Ishikawa (cell line): ENCODE measurements at regions not wholly inside any gene's neighbourhood (a gene's known extent, or its start where the extent isn't known, plus 50 kb on each side); places are given as distances from the start of the nearest gene placed in this dataset.

Experiments
- CEBPB ChIP-seq: IDR thresholded peaks from 2 replicates; pipeline ENCODE4 v1.6.1; 2012
- CREB1 ChIP-seq: IDR thresholded peaks from 2 replicates; pipeline ENCODE4 v1.6.1; 2012; ENCODE audit warnings: low read depth
- EGR1 ChIP-seq: IDR thresholded peaks from 2 replicates; pipeline ENCODE4 v1.6.1; 2012
- EP300 ChIP-seq: IDR thresholded peaks from 2 replicates; pipeline ENCODE4 v1.6.1; 2012; ENCODE audit warnings: borderline replicate concordance
- FOXM1 ChIP-seq: IDR thresholded peaks from 2 replicates; pipeline ENCODE4 v1.6.1; 2012; ENCODE audit warnings: low read depth, borderline replicate concordance
- NFIC ChIP-seq: IDR thresholded peaks from 2 replicates; pipeline ENCODE4 v1.6.1; 2012
- RAD21 ChIP-seq: IDR thresholded peaks from 2 replicates; pipeline ENCODE4 v1.6.1; 2012; ENCODE audit warnings: low read depth
- TAF1 ChIP-seq: IDR thresholded peaks from 2 replicates; pipeline ENCODE4 v1.6.1; 2012; ENCODE audit warnings: low read depth, mild to moderate bottlenecking
- TCF12 ChIP-seq: IDR thresholded peaks from 2 replicates; pipeline ENCODE4 v1.6.1; 2012; ENCODE audit warnings: low read depth
- TEAD4 ChIP-seq: IDR thresholded peaks from 2 replicates; pipeline ENCODE4 v1.6.1; 2012
- YY1 ChIP-seq: IDR thresholded peaks from 2 replicates; pipeline ENCODE4 v1.6.1; 2012; ENCODE audit warnings: low read depth
- ZBTB7A ChIP-seq: IDR thresholded peaks from 2 replicates; pipeline ENCODE4 v1.6.1; 2012; ENCODE audit warnings: low read depth
- TF ChIP-seq, protein P1 (sequence below): IDR thresholded peaks from 2 replicates; pipeline ENCODE4 v1.6.1; 2012; ENCODE audit warnings: low read depth, mild to moderate bottlenecking
- TF ChIP-seq, protein P2 (sequence below): IDR thresholded peaks from 2 replicates; pipeline ENCODE4 v1.6.1; 2012
- TF ChIP-seq, protein P3 (sequence below): IDR thresholded peaks from 2 replicates; pipeline ENCODE4 v1.6.1; 2012

DNA sequence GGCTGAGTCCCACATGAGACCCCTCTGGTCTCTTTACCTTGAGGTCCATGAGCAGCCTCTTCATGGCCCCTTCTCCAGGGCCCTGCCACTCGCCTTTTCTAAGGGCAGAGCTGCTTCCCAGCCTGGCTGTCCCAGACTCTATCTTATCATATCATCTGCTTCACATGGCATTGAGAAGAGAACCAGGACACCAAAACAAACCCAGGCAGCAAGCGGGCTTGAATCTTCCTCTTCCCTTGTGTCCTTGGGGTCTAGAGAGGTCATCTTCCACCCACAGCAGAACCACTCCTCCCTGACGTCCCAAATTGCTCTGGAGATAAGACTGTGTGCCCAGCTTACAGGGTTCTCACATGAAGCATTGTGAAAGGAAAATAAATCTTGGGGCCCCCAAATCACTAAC, 261.3 kb upstream of the AUTS2 start:
- TF ChIP-seq EP300 = no peak
- no peak for TF ChIP-seq EGR1
- TF ChIP-seq CREB1 = no peak
- no peak for TF ChIP-seq NFIC
- TF ChIP-seq ZBTB7A = no peak
- no peak for TF ChIP-seq FOXM1
- TF ChIP-seq YY1 = no peak

DNA sequence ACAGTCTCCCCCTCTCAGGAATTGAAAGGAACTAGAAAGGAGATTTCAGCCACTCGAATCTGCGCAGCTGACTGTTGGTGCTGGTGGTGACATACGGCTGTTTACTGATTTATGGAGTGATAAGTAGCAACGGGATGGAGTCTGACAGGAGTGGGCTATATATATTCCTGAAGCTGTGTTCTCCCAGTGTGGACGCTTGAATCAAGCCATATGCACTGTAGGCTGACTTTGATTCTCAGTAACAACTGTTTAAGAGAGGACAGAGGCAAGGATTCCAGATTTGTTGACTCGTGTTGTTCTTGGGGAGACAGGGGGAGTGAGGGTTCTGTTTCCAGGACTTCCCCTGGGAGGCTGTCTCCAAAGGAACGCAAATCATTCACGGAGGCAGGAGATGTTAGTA, 260.1 kb upstream of the AUTS2 start:
- TF ChIP-seq RAD21 (no peak), FOXM1 (no peak), CREB1 (no peak), ZBTB7A (no peak), NFIC (no peak), EP300 (no peak), EGR1 (no peak), TCF12 (no peak), TEAD4 (no peak)
- TF ChIP-seq, protein P1, sequence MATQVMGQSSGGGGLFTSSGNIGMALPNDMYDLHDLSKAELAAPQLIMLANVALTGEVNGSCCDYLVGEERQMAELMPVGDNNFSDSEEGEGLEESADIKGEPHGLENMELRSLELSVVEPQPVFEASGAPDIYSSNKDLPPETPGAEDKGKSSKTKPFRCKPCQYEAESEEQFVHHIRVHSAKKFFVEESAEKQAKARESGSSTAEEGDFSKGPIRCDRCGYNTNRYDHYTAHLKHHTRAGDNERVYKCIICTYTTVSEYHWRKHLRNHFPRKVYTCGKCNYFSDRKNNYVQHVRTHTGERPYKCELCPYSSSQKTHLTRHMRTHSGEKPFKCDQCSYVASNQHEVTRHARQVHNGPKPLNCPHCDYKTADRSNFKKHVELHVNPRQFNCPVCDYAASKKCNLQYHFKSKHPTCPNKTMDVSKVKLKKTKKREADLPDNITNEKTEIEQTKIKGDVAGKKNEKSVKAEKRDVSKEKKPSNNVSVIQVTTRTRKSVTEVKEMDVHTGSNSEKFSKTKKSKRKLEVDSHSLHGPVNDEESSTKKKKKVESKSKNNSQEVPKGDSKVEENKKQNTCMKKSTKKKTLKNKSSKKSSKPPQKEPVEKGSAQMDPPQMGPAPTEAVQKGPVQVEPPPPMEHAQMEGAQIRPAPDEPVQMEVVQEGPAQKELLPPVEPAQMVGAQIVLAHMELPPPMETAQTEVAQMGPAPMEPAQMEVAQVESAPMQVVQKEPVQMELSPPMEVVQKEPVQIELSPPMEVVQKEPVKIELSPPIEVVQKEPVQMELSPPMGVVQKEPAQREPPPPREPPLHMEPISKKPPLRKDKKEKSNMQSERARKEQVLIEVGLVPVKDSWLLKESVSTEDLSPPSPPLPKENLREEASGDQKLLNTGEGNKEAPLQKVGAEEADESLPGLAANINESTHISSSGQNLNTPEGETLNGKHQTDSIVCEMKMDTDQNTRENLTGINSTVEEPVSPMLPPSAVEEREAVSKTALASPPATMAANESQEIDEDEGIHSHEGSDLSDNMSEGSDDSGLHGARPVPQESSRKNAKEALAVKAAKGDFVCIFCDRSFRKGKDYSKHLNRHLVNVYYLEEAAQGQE = no peak
- TF ChIP-seq, protein P2, sequence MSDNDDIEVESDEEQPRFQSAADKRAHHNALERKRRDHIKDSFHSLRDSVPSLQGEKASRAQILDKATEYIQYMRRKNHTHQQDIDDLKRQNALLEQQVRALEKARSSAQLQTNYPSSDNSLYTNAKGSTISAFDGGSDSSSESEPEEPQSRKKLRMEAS = no peak

DNA sequence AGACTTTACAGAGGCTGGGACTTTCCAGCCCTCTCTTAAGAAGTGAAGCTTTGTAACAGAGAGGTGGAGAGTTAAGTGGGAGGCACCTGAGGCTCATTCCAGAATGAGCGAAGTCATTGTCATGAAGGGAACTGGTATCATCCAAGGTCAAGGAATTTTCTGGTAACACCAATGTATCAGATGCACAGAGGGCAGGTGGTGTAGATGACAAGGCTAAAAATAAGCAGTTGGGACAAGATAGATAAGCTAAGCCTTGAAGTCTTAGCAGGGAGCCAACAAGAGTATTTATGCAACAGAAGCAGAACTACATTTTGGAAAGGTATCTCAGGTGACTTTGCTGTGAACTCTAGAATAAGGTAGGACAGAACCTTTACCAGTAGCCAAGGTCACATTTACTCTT, 257.0 kb upstream of the AUTS2 start:
- TF ChIP-seq ZBTB7A = no peak
- no peak for TF ChIP-seq CEBPB
- no peak for TF ChIP-seq NFIC
- TF ChIP-seq FOXM1 = no peak
- TF ChIP-seq, protein P3, sequence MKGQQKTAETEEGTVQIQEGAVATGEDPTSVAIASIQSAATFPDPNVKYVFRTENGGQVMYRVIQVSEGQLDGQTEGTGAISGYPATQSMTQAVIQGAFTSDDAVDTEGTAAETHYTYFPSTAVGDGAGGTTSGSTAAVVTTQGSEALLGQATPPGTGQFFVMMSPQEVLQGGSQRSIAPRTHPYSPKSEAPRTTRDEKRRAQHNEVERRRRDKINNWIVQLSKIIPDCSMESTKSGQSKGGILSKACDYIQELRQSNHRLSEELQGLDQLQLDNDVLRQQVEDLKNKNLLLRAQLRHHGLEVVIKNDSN = no peak
- TF ChIP-seq, protein P1 = no peak
- no peak for TF ChIP-seq EP300
- TF ChIP-seq CREB1 = no peak
- TF ChIP-seq, protein P2 = no peak
- no peak for TF ChIP-seq TEAD4
- no peak for TF ChIP-seq TCF12
- no peak for TF ChIP-seq YY1
- TF ChIP-seq TAF1 = no peak
- TF ChIP-seq EGR1 = no peak
- no peak for TF ChIP-seq RAD21

DNA sequence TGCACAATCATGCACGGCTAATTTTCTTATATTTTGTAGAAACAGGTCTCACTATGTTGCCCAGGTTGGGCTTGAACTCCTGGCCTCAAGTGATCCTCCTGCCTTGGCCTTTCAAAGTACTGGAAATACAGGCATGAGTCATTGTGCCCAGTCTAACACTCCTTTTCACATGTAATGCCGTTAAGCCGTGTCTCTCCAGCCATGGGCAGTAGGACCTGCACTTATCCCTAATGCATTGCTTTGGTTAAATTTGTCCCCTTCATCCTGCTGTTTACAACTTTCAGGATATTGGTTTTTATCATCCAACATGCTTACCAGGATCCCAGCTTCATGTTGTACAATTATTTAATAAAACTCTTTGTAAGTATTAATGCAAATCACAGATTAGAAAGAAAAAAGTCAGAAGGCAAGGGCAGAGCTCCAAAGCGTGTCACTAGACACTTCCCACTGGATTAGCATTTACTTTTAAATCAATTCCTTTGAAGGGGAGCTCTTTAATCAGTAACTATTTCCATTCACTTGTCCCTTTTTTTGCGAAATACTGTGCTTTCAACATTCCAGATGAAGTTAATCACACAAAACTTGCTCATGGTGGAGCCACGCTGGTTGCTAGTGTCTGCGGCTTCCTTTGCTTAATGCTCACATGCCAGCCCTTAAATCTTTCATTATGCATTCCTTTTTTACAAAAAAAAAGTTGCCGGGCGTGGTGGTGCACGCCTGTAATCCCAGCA, 256.0 kb upstream of the AUTS2 start:
- TF ChIP-seq ZBTB7A (no peak), TEAD4 (no peak), TAF1 (no peak), NFIC (no peak), YY1 (no peak), CEBPB (no peak), FOXM1 (no peak), EP300 (no peak), RAD21 (no peak), CREB1 (no peak), TCF12 (no peak)
- TF ChIP-seq, protein P3 = no peak
- TF ChIP-seq, protein P2 = no peak
- TF ChIP-seq, protein P1 = no peak
